ENCODE measurements at regions not wholly inside any gene's neighbourhood (a gene's known extent, or its start where the extent isn't known, plus 50 kb on each side); places are given as distances from the start of the nearest gene placed in this dataset.

DNA sequence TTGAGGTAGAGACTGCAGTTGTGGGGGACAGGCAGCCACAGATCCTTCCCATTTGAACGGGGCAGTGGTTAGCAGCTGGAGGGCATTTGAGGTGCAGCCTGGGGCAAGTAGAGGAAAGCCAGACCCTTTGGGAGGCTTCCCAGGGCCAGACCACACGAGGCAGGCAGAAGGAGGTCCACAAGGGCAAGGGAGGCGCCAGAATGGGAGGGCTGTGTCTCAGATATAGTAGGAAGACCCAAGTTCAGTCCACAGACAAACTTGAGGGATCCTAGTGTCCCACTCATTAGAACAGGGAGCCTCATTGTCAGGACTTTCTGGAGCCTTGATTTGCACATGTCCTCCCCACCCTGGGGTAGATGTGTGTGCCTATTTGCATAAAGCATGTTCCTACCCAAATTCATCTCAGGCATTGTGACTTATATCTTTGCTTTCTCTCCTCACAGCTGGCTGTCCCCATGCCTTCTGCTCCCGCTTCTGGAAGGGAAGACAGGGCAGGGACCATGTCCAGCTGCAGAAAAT lies 166.0 kb downstream of the VEGFA start:
- no peak overlapping the region for H3K23ac ChIP-seq (ENCODE audit: low read depth, low read length, poor library complexity)
- H3K79me1 ChIP-seq (ENCODE audit: low read depth, low read length), result no peaks in the 10 kb centered on the region
- H4K8ac ChIP-seq (ENCODE audit: low read depth, low read length), result no peak overlapping the region
- no peak overlapping the region for H4K91ac ChIP-seq (ENCODE audit: low read depth, low read length, poor library complexity)
- no peak overlapping the region for H3K4ac ChIP-seq (ENCODE audit: low read length)
- no peak overlapping the region for H2AK5ac ChIP-seq (ENCODE audit: low read depth, low read length)
- H3K9me3 ChIP-seq (replicated peaks in 1 of 2; ENCODE audit: control insufficient read depth in 2 of 2, insufficient read depth in 1 of 2, low read depth in 1 of 2, low read length in 2 of 2), result no peaks in the 10 kb centered on the region
- H3K27ac ChIP-seq (replicated peaks; ENCODE audit: low read length), result no peak overlapping the region
- no CpG with 5 or more reads among the region's 4 CpGs for WGBS, 2 donors (ENCODE audit: extremely low coverage in 2 of 2, insufficient read length in 2 of 2, insufficient replicate concordance in 1 of 2)
- no peak overlapping the region for H2BK15ac ChIP-seq (ENCODE audit: low read length)
- H2BK120ac ChIP-seq (ENCODE audit: low read depth, low read length), result no peak overlapping the region
- no peak overlapping the region for H3K4me3 ChIP-seq (ENCODE audit: low read length in 2 of 2)
- no peak overlapping the region for H2AFZ ChIP-seq (ENCODE audit: low read length)
- H3K4me1 ChIP-seq (ENCODE audit: control insufficient read depth in 2 of 2, insufficient read depth in 1 of 2, low read depth in 1 of 2, low read length in 2 of 2), result peaks cover 8 to 11% of the 10 kb centered on the region in 2 donors
- H2BK5ac ChIP-seq (ENCODE audit: low read length), result no peak overlapping the region
- no peak overlapping the region for H3K4me2 ChIP-seq (ENCODE audit: insufficient read depth, low read length, poor library complexity, severe bottlenecking)
- no peaks in the 10 kb centered on the region for H3K36me3 ChIP-seq (replicated peaks in 1 of 2; ENCODE audit: control insufficient read depth in 2 of 2, insufficient read depth in 2 of 2, low read length in 2 of 2)
- H3K14ac ChIP-seq (ENCODE audit: low read length), result no peak overlapping the region
- H3K18ac ChIP-seq (ENCODE audit: low read length), result no peak overlapping the region
- no peak overlapping the region for H2BK12ac ChIP-seq (ENCODE audit: low read length)
- H3K27me3 ChIP-seq (ENCODE audit: control insufficient read depth in 3 of 3, insufficient read depth in 3 of 3, low read depth in 1 of 3, low read length in 3 of 3), result peaks cover 0 to 16% (median 0%) of the 10 kb centered on the region in 3 experiments
- no peak for DNase-seq (ENCODE audit: low spot score)
- H3K9ac ChIP-seq (ENCODE audit: low read depth, low read length, poor library complexity), result no peak overlapping the region

GRCh38 chr6:43934803-43935602 lies 165.0 kb downstream of the VEGFA start:
- Histone ChIP-seq H3K4me3 (ENCODE audit: low read length in 2 of 2) (no peak overlapping the region), H3K9ac (ENCODE audit: low read depth, low read length, poor library complexity) (peak overlapping the region; percentile 0), H4K8ac (ENCODE audit: low read depth, low read length) (no peak overlapping the region), H3K18ac (ENCODE audit: low read length) (peak overlapping the region; percentile 17), H2AFZ (ENCODE audit: low read length) (no peak overlapping the region), H2BK120ac (ENCODE audit: low read depth, low read length) (no peak overlapping the region), H3K14ac (ENCODE audit: low read length) (no peak overlapping the region), H2AK5ac (ENCODE audit: low read depth, low read length) (no peak overlapping the region), H3K4ac (ENCODE audit: low read length) (no peak overlapping the region), H2BK5ac (ENCODE audit: low read length) (no peak overlapping the region), H3K79me1 (ENCODE audit: low read depth, low read length) (no peaks in the 10 kb centered on the region), H3K27me3 (ENCODE audit: control insufficient read depth in 3 of 3, insufficient read depth in 3 of 3, low read depth in 1 of 3, low read length in 3 of 3) (peaks cover 0 to 16% (median 0%) of the 10 kb centered on the region in 3 experiments), H2BK12ac (ENCODE audit: low read length) (no peak overlapping the region), H3K4me1 (ENCODE audit: control insufficient read depth in 2 of 2, insufficient read depth in 1 of 2, low read depth in 1 of 2, low read length in 2 of 2) (peaks cover 8 to 11% of the 10 kb centered on the region in 2 donors), H3K23ac (ENCODE audit: low read depth, low read length, poor library complexity) (no peak overlapping the region), H4K91ac (ENCODE audit: low read depth, low read length, poor library complexity) (no peak overlapping the region), H3K36me3 (replicated peaks in 1 of 2; ENCODE audit: control insufficient read depth in 2 of 2, insufficient read depth in 2 of 2, low read length in 2 of 2) (no peaks in the 10 kb centered on the region), H3K4me2 (ENCODE audit: insufficient read depth, low read length, poor library complexity, severe bottlenecking) (no peak overlapping the region), H2BK15ac (ENCODE audit: low read length) (no peak overlapping the region), H3K9me3 (replicated peaks in 1 of 2; ENCODE audit: control insufficient read depth in 2 of 2, insufficient read depth in 1 of 2, low read depth in 1 of 2, low read length in 2 of 2) (no peaks in the 10 kb centered on the region), H3K27ac (replicated peaks; ENCODE audit: low read length) (no peak overlapping the region)
- WGBS, 2 donors (ENCODE audit: extremely low coverage in 2 of 2, insufficient read length in 2 of 2, insufficient replicate concordance in 1 of 2), result no CpG with 5 or more reads among the region's 9 CpGs
- DNase-seq (ENCODE audit: low spot score), result no peak

- no peak overlapping the region for H3K23ac ChIP-seq (ENCODE audit: low read depth, low read length, poor library complexity)
- no peak overlapping the region for H2BK5ac ChIP-seq (ENCODE audit: low read length)
- H3K79me1 ChIP-seq (ENCODE audit: low read depth, low read length), result no peaks in the 10 kb centered on the region
- no peak overlapping the region for H3K18ac ChIP-seq (ENCODE audit: low read length)
- no peak overlapping the region for H3K4me2 ChIP-seq (ENCODE audit: insufficient read depth, low read length, poor library complexity, severe bottlenecking)
- peak overlapping the region; percentile 36 for H2BK12ac ChIP-seq (ENCODE audit: low read length)
- no peak overlapping the region for H3K9ac ChIP-seq (ENCODE audit: low read depth, low read length, poor library complexity)
- no CpG with 5 or more reads among the region's 4 CpGs for WGBS, 2 donors (ENCODE audit: extremely low coverage in 2 of 2, insufficient read length in 2 of 2, insufficient replicate concordance in 1 of 2)
- H4K91ac ChIP-seq (ENCODE audit: low read depth, low read length, poor library complexity), result no peak overlapping the region
- no peak overlapping the region for H3K14ac ChIP-seq (ENCODE audit: low read length)
- H3K4me3 ChIP-seq (ENCODE audit: low read length in 2 of 2), result no peak overlapping the region
- H4K8ac ChIP-seq (ENCODE audit: low read depth, low read length), result no peak overlapping the region
- DNase-seq (ENCODE audit: low spot score), result no peak
- H3K27me3 ChIP-seq (ENCODE audit: control insufficient read depth in 3 of 3, insufficient read depth in 3 of 3, low read depth in 1 of 3, low read length in 3 of 3), result peaks cover 0 to 16% (median 0%) of the 10 kb centered on the region in 3 experiments
- no peak overlapping the region for H2BK120ac ChIP-seq (ENCODE audit: low read depth, low read length)
- H3K27ac ChIP-seq (replicated peaks; ENCODE audit: low read length), result no peak overlapping the region
- H2AK5ac ChIP-seq (ENCODE audit: low read depth, low read length), result peak overlapping the region; percentile 70
- peaks cover 8 to 11% of the 10 kb centered on the region in 2 donors for H3K4me1 ChIP-seq (ENCODE audit: control insufficient read depth in 2 of 2, insufficient read depth in 1 of 2, low read depth in 1 of 2, low read length in 2 of 2)
- peak overlapping the region; percentile 85 for H2AFZ ChIP-seq (ENCODE audit: low read length)
- no peaks in the 10 kb centered on the region for H3K9me3 ChIP-seq (replicated peaks in 1 of 2; ENCODE audit: control insufficient read depth in 2 of 2, insufficient read depth in 1 of 2, low read depth in 1 of 2, low read length in 2 of 2)
- no peaks in the 10 kb centered on the region for H3K36me3 ChIP-seq (replicated peaks in 1 of 2; ENCODE audit: control insufficient read depth in 2 of 2, insufficient read depth in 2 of 2, low read length in 2 of 2)
- H2BK15ac ChIP-seq (ENCODE audit: low read length), result peak overlapping the region; percentile 44
- no peak overlapping the region for H3K4ac ChIP-seq (ENCODE audit: low read length)
Observed at GRCh38 chr6:43934183-43934802, 164.3 kb downstream of the VEGFA start.

Measured in neuronal stem cell (in vitro differentiated cells).